Urothelium cell line (cell line): ENCODE measurements at regions not wholly inside any gene's neighbourhood (a gene's known extent, or its start where the extent isn't known, plus 50 kb on each side); places are given as distances from the start of the nearest gene placed in this dataset.
"Not testable (repeated sequence)": the region's sequence is repeated elsewhere in the genome, so short reads cannot be mapped to it uniquely, and the experiment has no call there.

ENCODE experiments used
- DNase-seq: peaks from one replicate; pipeline ENCODE4 v3.0.0; 2011; ENCODE audit warnings: low spot score, mixed read lengths
- FAIRE-seq: peaks from 2 replicates; lab custom pipeline; 2011; peaks lifted over from hg19 to GRCh38; lab: Jason Lieb, UNC

DNA sequence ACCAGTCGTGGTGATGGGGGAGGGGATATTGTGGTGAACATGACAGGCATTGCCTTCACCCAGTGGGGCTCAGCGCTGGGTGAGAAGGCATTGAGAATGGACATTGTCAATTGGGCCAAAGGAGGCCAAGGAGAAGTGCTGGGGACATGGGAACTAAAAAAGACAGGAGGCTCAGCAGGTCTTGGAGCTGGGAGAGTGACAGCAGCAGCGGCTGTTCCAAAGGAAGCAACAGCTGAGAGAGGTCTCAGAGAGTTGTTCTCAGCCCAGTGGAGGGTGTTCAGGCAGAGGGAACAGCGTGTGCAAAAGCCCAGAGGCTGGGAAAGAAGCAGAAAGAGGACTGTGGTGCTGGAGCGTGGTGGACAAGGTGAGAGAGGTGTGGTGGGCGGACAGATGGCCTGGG is 56.6 kb upstream of the ASNS start:
- FAIRE-seq, DNase-seq: not testable (repeated sequence)

GRCh38 chr7:97927790-97928748 is 55.9 kb upstream of the ASNS start:
- DNase-seq, result peak; percentile 83
- FAIRE-seq, result not testable (repeated sequence)
